Endothelial cell (in vitro differentiated cells): ENCODE measurements at regions not wholly inside any gene's neighbourhood (a gene's known extent, or its start where the extent isn't known, plus 50 kb on each side); places are given as distances from the start of the nearest gene placed in this dataset.
"Not testable (repeated sequence)": the region's sequence is repeated elsewhere in the genome, so short reads cannot be mapped to it uniquely, and the experiment has no call there.

Experiments used
- DNase-seq: peaks from one replicate; pipeline ENCODE4 v3.0.0; 2021; ENCODE audit warnings: low spot score
- H3K27ac Mint-ChIP-seq: one replicate; pipeline ENCODE4 v1.8.0; 2021; ENCODE audit warnings: mixed read lengths, inconsistent platforms; ENCODE audit not compliant: unreplicated experiment
- H3K27me3 Mint-ChIP-seq: one replicate; pipeline ENCODE4 v1.8.0; 2021; ENCODE audit warnings: mild to moderate bottlenecking, moderate library complexity, mixed read lengths, inconsistent platforms; ENCODE audit not compliant: unreplicated experiment
- H3K36me3 Mint-ChIP-seq: one replicate; pipeline ENCODE4 v1.8.0; 2021; ENCODE audit warnings: mild to moderate bottlenecking, low read depth, mixed read lengths, inconsistent platforms; ENCODE audit not compliant: unreplicated experiment
- H3K4me1 Mint-ChIP-seq: one replicate; pipeline ENCODE4 v1.8.0; 2021; ENCODE audit warnings: mild to moderate bottlenecking, mixed read lengths, inconsistent platforms; ENCODE audit not compliant: unreplicated experiment
- H3K4me3 Mint-ChIP-seq: one replicate; pipeline ENCODE4 v1.8.0; 2021; ENCODE audit warnings: mild to moderate bottlenecking, mixed read lengths, inconsistent platforms; ENCODE audit not compliant: unreplicated experiment
- H3K9me3 Mint-ChIP-seq: one replicate; pipeline ENCODE4 v1.8.0; 2021; ENCODE audit warnings: mixed read lengths, inconsistent platforms; ENCODE audit not compliant: unreplicated experiment
- TF ChIP-seq, protein P1 (sequence below): fragments of 200-600 bp; sonication (generic); IDR thresholded peaks from one replicate; pipeline ENCODE4 v1.5.0; 2021; ENCODE audit warnings: antibody characterized with exemption; ENCODE audit not compliant: unreplicated experiment

DNA sequence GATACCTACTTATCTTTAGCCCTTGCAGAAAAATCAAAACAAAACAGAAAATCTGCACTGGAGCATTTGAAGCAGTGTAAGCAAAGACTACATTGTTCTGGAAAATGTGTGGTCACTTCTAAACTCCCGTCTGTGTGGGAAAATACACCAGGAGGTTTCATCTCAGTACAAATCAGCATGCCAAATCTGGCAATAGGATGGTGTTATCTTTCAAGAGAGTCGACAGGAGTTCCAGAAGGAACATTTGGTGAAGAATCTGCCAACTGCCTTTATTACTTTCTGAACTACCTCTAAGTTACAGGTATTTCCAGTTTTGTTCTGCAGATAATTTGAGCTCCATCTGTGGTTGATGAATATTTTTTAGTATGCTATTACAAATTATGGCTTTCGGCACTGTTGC lies 1348.0 kb downstream of the RAPGEF2 start:
- Mint-ChIP-seq H3K36me3 (no peaks in the 10 kb centered on the region), H3K9me3 (no peaks in the 10 kb centered on the region), H3K27me3 (no peaks in the 10 kb centered on the region), H3K4me3 (no peak overlapping the region), H3K4me1 (no peaks in the 10 kb centered on the region), H3K27ac (no peak overlapping the region)
- TF ChIP-seq, protein P1, sequence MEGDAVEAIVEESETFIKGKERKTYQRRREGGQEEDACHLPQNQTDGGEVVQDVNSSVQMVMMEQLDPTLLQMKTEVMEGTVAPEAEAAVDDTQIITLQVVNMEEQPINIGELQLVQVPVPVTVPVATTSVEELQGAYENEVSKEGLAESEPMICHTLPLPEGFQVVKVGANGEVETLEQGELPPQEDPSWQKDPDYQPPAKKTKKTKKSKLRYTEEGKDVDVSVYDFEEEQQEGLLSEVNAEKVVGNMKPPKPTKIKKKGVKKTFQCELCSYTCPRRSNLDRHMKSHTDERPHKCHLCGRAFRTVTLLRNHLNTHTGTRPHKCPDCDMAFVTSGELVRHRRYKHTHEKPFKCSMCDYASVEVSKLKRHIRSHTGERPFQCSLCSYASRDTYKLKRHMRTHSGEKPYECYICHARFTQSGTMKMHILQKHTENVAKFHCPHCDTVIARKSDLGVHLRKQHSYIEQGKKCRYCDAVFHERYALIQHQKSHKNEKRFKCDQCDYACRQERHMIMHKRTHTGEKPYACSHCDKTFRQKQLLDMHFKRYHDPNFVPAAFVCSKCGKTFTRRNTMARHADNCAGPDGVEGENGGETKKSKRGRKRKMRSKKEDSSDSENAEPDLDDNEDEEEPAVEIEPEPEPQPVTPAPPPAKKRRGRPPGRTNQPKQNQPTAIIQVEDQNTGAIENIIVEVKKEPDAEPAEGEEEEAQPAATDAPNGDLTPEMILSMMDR = no peak
- DNase-seq = no peak

DNA sequence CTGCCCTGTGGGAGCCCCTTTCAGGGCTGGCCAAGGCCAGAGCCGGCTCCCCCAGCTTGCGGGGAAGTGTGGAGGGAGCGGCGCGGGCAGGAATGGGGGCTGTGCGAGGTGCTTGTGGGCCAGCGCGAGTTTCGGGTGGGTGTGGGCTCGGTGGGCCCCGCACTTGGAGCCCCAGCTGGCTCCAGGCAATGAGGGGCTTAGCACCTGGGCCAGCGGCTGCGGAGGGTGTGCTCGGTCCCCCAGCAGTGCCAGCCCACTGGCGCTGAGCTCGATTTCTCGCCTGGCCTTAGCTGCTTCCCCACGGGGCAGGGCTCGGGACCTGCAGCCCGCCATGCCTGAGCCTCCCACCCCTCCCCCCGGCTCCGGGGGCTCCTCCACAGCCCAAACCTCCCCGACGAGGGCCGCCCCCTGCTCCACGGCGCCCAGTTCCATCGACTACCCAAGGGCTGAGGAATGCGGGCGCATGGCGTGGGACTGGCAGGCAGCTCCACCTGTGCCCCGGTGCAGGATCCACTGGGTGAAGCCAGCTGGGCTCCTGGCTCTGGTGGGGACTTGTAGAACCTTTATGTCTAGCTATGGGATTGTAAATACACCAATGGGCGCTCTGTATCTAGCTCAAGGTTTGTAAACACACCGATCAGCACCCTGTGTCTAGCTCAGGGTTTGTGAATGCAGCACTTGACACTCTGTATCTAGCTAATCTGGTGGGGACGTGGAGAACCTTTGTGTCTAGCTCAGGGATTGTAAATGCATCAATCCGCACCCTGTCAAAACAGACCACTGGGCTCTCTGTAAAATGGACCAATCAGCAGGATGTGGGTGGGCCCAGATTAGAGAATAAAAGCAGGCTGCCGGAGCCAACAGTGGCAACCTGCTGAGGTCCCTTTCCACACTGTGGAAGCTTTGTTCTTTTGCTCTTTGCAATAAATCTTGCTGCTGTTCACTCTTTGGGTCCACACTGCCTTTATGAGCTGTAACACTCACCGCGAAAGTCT lies 1379.1 kb downstream of the RAPGEF2 start:
- not testable (repeated sequence) for H3K36me3 Mint-ChIP-seq, H3K4me1 Mint-ChIP-seq, H3K27ac Mint-ChIP-seq, H3K27me3 Mint-ChIP-seq, H3K4me3 Mint-ChIP-seq, DNase-seq, H3K9me3 Mint-ChIP-seq

DNA sequence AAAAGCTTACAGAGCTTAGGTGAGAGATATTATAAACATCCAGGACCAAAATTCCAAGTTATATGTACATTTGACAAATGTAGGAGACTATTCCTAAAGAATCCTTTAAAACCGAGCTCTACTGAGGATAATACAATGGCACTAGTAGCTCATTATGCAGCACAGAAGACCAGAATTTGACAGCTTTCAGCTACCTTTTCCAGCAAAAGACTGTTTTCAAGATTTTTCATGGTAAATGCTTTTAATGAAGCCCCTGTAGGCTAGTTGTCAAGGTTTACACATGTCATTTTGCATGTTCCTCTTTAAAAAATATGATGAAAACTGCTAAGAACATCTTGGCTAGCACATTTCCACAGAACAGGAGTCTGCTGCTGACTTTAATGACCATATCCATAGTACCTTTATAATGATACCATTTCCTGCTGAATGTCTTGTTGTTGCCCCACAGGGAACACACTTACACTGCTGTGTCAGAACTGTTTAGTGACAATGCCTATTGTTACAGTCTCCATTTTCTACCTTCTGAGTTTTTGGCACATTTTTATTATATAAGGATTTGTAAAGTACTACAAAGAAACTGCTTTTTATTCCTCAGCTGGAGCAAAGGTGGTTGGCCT lies 1382.3 kb downstream of the RAPGEF2 start:
- no peaks in the 10 kb centered on the region for H3K4me1 Mint-ChIP-seq
- peaks cover 4% of the 10 kb centered on the region for H3K36me3 Mint-ChIP-seq

DNA sequence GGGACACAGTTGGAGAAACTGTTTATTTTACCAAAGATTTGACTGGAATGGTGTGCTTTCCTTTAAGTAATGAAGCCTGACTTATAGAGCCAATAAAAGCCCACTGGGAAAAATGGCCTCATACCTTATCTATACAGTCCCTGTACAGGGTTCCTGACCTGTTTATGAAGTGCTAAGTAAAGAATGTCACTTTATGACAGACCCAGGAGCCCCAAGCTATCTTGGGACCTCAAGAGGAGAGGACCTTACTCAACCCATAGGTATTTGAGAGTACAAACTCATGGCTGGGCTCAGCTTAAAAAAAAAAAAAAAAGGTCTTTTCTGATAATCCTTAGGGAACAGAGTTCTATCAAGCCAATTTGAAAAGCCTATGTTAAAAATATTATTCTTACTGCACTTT lies 1389.3 kb downstream of the RAPGEF2 start:
- no peak for DNase-seq
- Mint-ChIP-seq H3K27me3 (no peaks in the 10 kb centered on the region), H3K36me3 (no peaks in the 10 kb centered on the region), H3K9me3 (no peaks in the 10 kb centered on the region), H3K4me3 (no peak overlapping the region), H3K27ac (no peak overlapping the region), H3K4me1 (no peaks in the 10 kb centered on the region)
- TF ChIP-seq, protein P1 = no peak

More for the DNA sequence above, 1382.3 kb downstream of the RAPGEF2 start:
- TF ChIP-seq, protein P1 = no peak
- no peaks in the 10 kb centered on the region for H3K9me3 Mint-ChIP-seq
- no peak overlapping the region for H3K4me3 Mint-ChIP-seq
- no peak overlapping the region for H3K27ac Mint-ChIP-seq
- H3K27me3 Mint-ChIP-seq = peaks cover 1% of the 10 kb centered on the region
- DNase-seq = no peak

DNA sequence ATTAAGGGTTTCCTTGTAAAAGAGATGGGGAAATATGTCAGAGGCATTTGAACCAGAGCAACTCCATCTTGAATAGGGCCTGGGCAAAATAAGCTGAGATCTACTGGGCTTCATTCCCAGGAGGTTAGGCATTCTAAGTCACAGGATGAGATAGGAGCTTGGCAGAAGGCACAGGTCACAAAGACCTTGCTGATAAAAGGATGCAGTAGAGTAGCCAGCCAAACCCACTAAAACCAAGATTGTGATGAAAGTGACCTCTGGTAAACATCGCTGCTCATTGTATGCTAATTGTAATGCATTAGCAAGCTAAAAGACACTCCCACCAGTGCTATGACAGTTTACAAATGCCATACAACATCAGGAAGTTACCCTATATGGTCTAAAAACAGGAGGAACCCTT lies 1390.3 kb downstream of the RAPGEF2 start:
- Mint-ChIP-seq H3K9me3 (no peaks in the 10 kb centered on the region), H3K4me3 (no peak overlapping the region)
- no peak for DNase-seq

More for the DNA sequence above, 1390.3 kb downstream of the RAPGEF2 start:
- Mint-ChIP-seq H3K27ac (no peak overlapping the region), H3K36me3 (no peaks in the 10 kb centered on the region), H3K4me1 (no peaks in the 10 kb centered on the region), H3K27me3 (no peaks in the 10 kb centered on the region)
- TF ChIP-seq, protein P1 = no peak
